A673 (cell line): ENCODE measurements at regions not wholly inside any gene's neighbourhood (a gene's known extent, or its start where the extent isn't known, plus 50 kb on each side); places are given as distances from the start of the nearest gene placed in this dataset.

Source experiments
- EZH2 ChIP-seq: fragments of 200-600 bp; sonication (generic); IDR thresholded peaks from 2 replicates; pipeline ENCODE4 v1.6.1; 2017; ENCODE audit warnings: borderline replicate concordance, low read depth, mild to moderate bottlenecking, mixed read lengths, antibody characterized with exemption, low read length; ENCODE audit not compliant: poor library complexity, severe bottlenecking
- TF ChIP-seq, protein P1 (sequence below): fragments of 300-800, 200-600 bp; sonication (generic); conservative IDR thresholded peaks from 2 replicates; pipeline ENCODE4 v1.5.1; 2017; ENCODE audit warnings: low read depth, mild to moderate bottlenecking, antibody characterized with exemption, low read length, moderate library complexity, mixed read lengths

DNA sequence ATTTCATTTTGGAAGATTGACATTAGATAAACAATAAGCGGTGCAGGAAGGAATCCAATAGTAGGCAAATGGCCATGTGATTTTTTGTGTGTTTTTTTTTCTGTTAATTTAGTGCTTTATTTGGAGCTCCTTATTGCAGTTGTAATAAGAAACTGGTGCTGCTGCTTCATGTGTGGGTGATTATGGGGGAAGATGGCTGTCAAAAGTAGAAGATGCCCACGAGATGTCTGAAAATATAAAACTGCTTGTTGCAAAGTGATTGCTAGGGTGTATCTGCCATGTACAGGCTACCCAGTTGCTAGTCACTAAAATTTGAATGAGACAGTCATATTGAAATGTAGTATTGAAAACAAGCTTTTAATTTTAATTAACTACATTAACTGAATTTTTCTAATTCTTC, 216.7 kb upstream of the FTMT start:
- TF ChIP-seq, protein P1, sequence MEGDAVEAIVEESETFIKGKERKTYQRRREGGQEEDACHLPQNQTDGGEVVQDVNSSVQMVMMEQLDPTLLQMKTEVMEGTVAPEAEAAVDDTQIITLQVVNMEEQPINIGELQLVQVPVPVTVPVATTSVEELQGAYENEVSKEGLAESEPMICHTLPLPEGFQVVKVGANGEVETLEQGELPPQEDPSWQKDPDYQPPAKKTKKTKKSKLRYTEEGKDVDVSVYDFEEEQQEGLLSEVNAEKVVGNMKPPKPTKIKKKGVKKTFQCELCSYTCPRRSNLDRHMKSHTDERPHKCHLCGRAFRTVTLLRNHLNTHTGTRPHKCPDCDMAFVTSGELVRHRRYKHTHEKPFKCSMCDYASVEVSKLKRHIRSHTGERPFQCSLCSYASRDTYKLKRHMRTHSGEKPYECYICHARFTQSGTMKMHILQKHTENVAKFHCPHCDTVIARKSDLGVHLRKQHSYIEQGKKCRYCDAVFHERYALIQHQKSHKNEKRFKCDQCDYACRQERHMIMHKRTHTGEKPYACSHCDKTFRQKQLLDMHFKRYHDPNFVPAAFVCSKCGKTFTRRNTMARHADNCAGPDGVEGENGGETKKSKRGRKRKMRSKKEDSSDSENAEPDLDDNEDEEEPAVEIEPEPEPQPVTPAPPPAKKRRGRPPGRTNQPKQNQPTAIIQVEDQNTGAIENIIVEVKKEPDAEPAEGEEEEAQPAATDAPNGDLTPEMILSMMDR = no peak
- no peak for TF ChIP-seq EZH2
